ENCODE measurements at regions not wholly inside any gene's neighbourhood (a gene's known extent, or its start where the extent isn't known, plus 50 kb on each side); places are given as distances from the start of the nearest gene placed in this dataset.
A peak's percentile ranks its signal among the peaks of the same experiment; 100 is the strongest.

GRCh38 chr12:30506411-30506810 lies 189.3 kb downstream of the IPO8 start:
- DNase-seq = no peak

- no peak for DNase-seq
Observed at GRCh38 chr12:30501718-30502117, 194.0 kb downstream of the IPO8 start.

GRCh38 chr12:30500532-30500931 lies 195.1 kb downstream of the IPO8 start:
- DNase-seq = peak; percentile 80

GRCh38 chr12:30485230-30485890 lies 210.3 kb downstream of the IPO8 start:
- no peak for DNase-seq

GRCh38 chr12:30484658-30485057 lies 211.0 kb downstream of the IPO8 start:
- DNase-seq = no peak

GRCh38 chr12:30482650-30483049 lies 213.0 kb downstream of the IPO8 start:
- DNase-seq = no peak

- peak; percentile 73 for DNase-seq
Observed at GRCh38 chr12:30473274-30473673, 222.4 kb downstream of the IPO8 start.

GRCh38 chr12:30466093-30466585 lies 229.5 kb downstream of the IPO8 start:
- DNase-seq = no peak

- DNase-seq = no peak
Observed at GRCh38 chr12:30463636-30464035, 232.0 kb downstream of the IPO8 start.

GRCh38 chr12:30462249-30462648 lies 233.4 kb downstream of the IPO8 start:
- DNase-seq = no peak

- DNase-seq = no peak
Observed at GRCh38 chr12:30461026-30461615, 234.5 kb downstream of the IPO8 start.

GRCh38 chr12:30458453-30458852 lies 237.2 kb downstream of the IPO8 start:
- DNase-seq = no peak

- peak; percentile 68 for DNase-seq
Observed at GRCh38 chr12:30457621-30458289, 237.9 kb downstream of the IPO8 start.

GRCh38 chr12:30450872-30451271 lies 244.8 kb downstream of the IPO8 start:
- DNase-seq = peak; percentile 5

GRCh38 chr12:30450226-30450625 lies 245.4 kb downstream of the IPO8 start:
- DNase-seq = no peak

GRCh38 chr12:30448038-30448437 lies 247.6 kb downstream of the IPO8 start:
- DNase-seq = peak; percentile 87

GRCh38 chr12:30447061-30447750 lies 248.5 kb downstream of the IPO8 start:
- peak; percentile 36 for DNase-seq

- DNase-seq = no peak
Observed at GRCh38 chr12:30442461-30442860, 253.2 kb downstream of the IPO8 start.

- peak; percentile 46 for DNase-seq
Observed at GRCh38 chr12:30440826-30441602, 254.7 kb downstream of the IPO8 start.

- DNase-seq = no peak
Observed at GRCh38 chr12:30439201-30439600, 256.5 kb downstream of the IPO8 start.

- DNase-seq = no peak
Observed at GRCh38 chr12:30438601-30439041, 257.0 kb downstream of the IPO8 start.

- DNase-seq = no peak
Observed at GRCh38 chr12:30437616-30438015, 258.1 kb downstream of the IPO8 start.

GRCh38 chr12:30437044-30437443 lies 258.6 kb downstream of the IPO8 start:
- no peak for DNase-seq

Measured in MV-4-11 (cell line).